ENCODE measurements at regions not wholly inside any gene's neighbourhood (a gene's known extent, or its start where the extent isn't known, plus 50 kb on each side); places are given as distances from the start of the nearest gene placed in this dataset.

GRCh38 chr10:47190301-47190700 is 109.7 kb upstream of the GDF10 start (continued):
- TF ChIP-seq PRDM10 (tag by site-specific recombination; IDR thresholded peaks at IDR 0.05) (no peak), ZNF518A (tag by site-specific recombination; conservative IDR thresholded peaks at IDR 0.05; ENCODE audit: low read depth) (no peak), ZNF626 (tag by site-specific recombination; IDR thresholded peaks at IDR 0.05) (no peak), OSR2 (tag by site-specific recombination; IDR thresholded peaks at IDR 0.05) (peak; percentile 10; the same call in 1 of the 2 replicates), ZSCAN30 (tag by site-specific recombination; IDR thresholded peaks at IDR 0.05) (peak; percentile 72), SCRT1 (tag by site-specific recombination; IDR thresholded peaks at IDR 0.05; ENCODE audit: borderline replicate concordance) (peak; percentile 41; the same call in 1 of the 2 replicates), MZF1 (tag by site-specific recombination; IDR thresholded peaks at IDR 0.05; ENCODE audit: borderline replicate concordance) (no peak), ZNF561 (tag by site-specific recombination; IDR thresholded peaks at IDR 0.05; ENCODE audit: borderline replicate concordance) (peak; percentile 83; the same call in 1 of the 2 replicates), ZBTB44 (tag by site-specific recombination; IDR thresholded peaks at IDR 0.05) (peak; percentile 88), ZFP3 (tag by site-specific recombination; IDR thresholded peaks at IDR 0.05; ENCODE audit: low read depth) (no peak), ZNF280C (tag by site-specific recombination; IDR thresholded peaks at IDR 0.05) (no peak), GLI2 (tag by site-specific recombination; IDR thresholded peaks at IDR 0.05; ENCODE audit: borderline replicate concordance, low read depth) (0 out of 2 replicates have a peak, but pooled peaks have one; percentile 36), IKZF3 (tag by site-specific recombination; IDR thresholded peaks at IDR 0.05) (peak; percentile 63), ZBTB17 (tag by site-specific recombination; IDR thresholded peaks at IDR 0.05) (no peak), ZFP41 (tag by site-specific recombination; IDR thresholded peaks at IDR 0.05; ENCODE audit: borderline replicate concordance) (no peak), HOXC10 (CRISPR knock-in tag; IDR thresholded peaks at IDR 0.05) (no peak), ZNF292 (tag by site-specific recombination; IDR thresholded peaks at IDR 0.05; ENCODE audit: borderline replicate concordance, low read depth) (no peak), ZBTB1 (tag by site-specific recombination; IDR thresholded peaks at IDR 0.05) (no peak), ZNF629 (tag by site-specific recombination; IDR thresholded peaks at IDR 0.05) (0 out of 2 replicates have a peak, but pooled peaks have one; percentile 11)
- TF ChIP-seq, protein P1, sequence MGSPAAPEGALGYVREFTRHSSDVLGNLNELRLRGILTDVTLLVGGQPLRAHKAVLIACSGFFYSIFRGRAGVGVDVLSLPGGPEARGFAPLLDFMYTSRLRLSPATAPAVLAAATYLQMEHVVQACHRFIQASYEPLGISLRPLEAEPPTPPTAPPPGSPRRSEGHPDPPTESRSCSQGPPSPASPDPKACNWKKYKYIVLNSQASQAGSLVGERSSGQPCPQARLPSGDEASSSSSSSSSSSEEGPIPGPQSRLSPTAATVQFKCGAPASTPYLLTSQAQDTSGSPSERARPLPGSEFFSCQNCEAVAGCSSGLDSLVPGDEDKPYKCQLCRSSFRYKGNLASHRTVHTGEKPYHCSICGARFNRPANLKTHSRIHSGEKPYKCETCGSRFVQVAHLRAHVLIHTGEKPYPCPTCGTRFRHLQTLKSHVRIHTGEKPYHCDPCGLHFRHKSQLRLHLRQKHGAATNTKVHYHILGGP (tag by site-specific recombination; IDR thresholded peaks at IDR 0.05): no peak
- TF ChIP-seq, protein P2, sequence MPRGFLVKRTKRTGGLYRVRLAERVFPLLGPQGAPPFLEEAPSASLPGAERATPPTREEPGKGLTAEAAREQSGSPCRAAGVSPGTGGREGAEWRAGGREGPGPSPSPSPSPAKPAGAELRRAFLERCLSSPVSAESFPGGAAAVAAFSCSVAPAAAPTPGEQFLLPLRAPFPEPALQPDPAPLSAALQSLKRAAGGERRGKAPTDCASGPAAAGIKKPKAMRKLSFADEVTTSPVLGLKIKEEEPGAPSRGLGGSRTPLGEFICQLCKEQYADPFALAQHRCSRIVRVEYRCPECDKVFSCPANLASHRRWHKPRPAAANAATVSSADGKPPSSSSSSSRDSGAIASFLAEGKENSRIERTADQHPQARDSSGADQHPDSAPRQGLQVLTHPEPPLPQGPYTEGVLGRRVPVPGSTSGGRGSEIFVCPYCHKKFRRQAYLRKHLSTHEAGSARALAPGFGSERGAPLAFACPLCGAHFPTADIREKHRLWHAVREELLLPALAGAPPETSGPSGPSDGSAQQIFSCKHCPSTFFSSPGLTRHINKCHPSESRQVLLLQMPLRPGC (tag by site-specific recombination; IDR thresholded peaks at IDR 0.05): 0 out of 2 replicates have a peak, but pooled peaks have one; percentile 44

Data from HEK293 (cell line).